HG03432 (cell line): ENCODE measurements at regions not wholly inside any gene's neighbourhood (a gene's known extent, or its start where the extent isn't known, plus 50 kb on each side); places are given as distances from the start of the nearest gene placed in this dataset.
A peak's percentile ranks its signal among the peaks of the same experiment; 100 is the strongest.
"Not testable (repeated sequence)": the region's sequence is repeated elsewhere in the genome, so short reads cannot be mapped to it uniquely, and the experiment has no call there.

Experiments used
- ATAC-seq: cut with Tn5 transposase; IDR thresholded peaks from one replicate; pipeline ENCODE4 v1.9.1; 2021; ENCODE audit warnings: mild to moderate bottlenecking, moderate library complexity; ENCODE audit not compliant: unreplicated experiment

- no peak for ATAC-seq
These were observed 465.8 kb upstream of the MEIS1 start for GRCh38 chr2:65969161-65969560.

GRCh38 chr2:65963303-65963702 lies 471.6 kb upstream of the MEIS1 start:
- ATAC-seq = not testable (repeated sequence)

GRCh38 chr2:65960953-65961352 lies 474.0 kb upstream of the MEIS1 start:
- ATAC-seq = no peak

- ATAC-seq = no peak
These were observed 477.0 kb upstream of the MEIS1 start for GRCh38 chr2:65957886-65958285.

- ATAC-seq = no peak
These were observed 477.5 kb upstream of the MEIS1 start for GRCh38 chr2:65957454-65957853.

GRCh38 chr2:65955259-65955658 lies 479.7 kb upstream of the MEIS1 start:
- no peak for ATAC-seq

- ATAC-seq = no peak
These were observed 481.8 kb upstream of the MEIS1 start for GRCh38 chr2:65952966-65953761.

- no peak for ATAC-seq
These were observed 490.7 kb upstream of the MEIS1 start for GRCh38 chr2:65944213-65944612.

- ATAC-seq = no peak
These were observed 491.7 kb upstream of the MEIS1 start for GRCh38 chr2:65943099-65943786.

GRCh38 chr2:65940856-65941255 lies 494.1 kb upstream of the MEIS1 start:
- ATAC-seq = no peak

- no peak for ATAC-seq
These were observed 495.2 kb upstream of the MEIS1 start for GRCh38 chr2:65939687-65940086.

- ATAC-seq = no peak
These were observed 497.4 kb upstream of the MEIS1 start for GRCh38 chr2:65937379-65938160.

- no peak for ATAC-seq
These were observed 499.8 kb upstream of the MEIS1 start for GRCh38 chr2:65934992-65935629.

- ATAC-seq = no peak
These were observed 500.2 kb upstream of the SPRED2 start for GRCh38 chr2:65932571-65932970.

GRCh38 chr2:65931056-65931455 lies 498.7 kb upstream of the SPRED2 start:
- no peak for ATAC-seq

GRCh38 chr2:65930259-65930658 lies 497.9 kb upstream of the SPRED2 start:
- no peak for ATAC-seq

- ATAC-seq = not testable (repeated sequence)
These were observed 497.3 kb upstream of the SPRED2 start for GRCh38 chr2:65929664-65930063.

GRCh38 chr2:65922794-65923193 lies 490.4 kb upstream of the SPRED2 start:
- ATAC-seq = no peak

GRCh38 chr2:65922030-65922429 lies 489.6 kb upstream of the SPRED2 start:
- peak; percentile 88 for ATAC-seq

- no peak for ATAC-seq
These were observed 488.7 kb upstream of the SPRED2 start for GRCh38 chr2:65921116-65921515.

GRCh38 chr2:65920659-65921058 lies 488.3 kb upstream of the SPRED2 start:
- ATAC-seq = no peak
